HFFc6 (cell line): ENCODE measurements at regions not wholly inside any gene's neighbourhood (a gene's known extent, or its start where the extent isn't known, plus 50 kb on each side); places are given as distances from the start of the nearest gene placed in this dataset.

Experiments
- DNase-seq: peaks from one replicate; pipeline ENCODE4 v3.0.0-alpha.2; 2018
- H3K27ac Mint-ChIP-seq: 2 replicates; pipeline ENCODE4 v1.8.0; 2020; ENCODE audit warnings: mild to moderate bottlenecking, mixed read lengths
- H3K27me3 Mint-ChIP-seq: 2 replicates; pipeline ENCODE4 v1.8.0; 2021; ENCODE audit warnings: mild to moderate bottlenecking, moderate library complexity, mixed read lengths; ENCODE audit not compliant: insufficient read depth
- H3K36me3 Mint-ChIP-seq: 2 replicates; pipeline ENCODE4 v1.8.0; 2021; ENCODE audit warnings: low read depth, mixed read lengths
- H3K4me1 Mint-ChIP-seq: 2 replicates; pipeline ENCODE4 v1.8.0; 2020; ENCODE audit warnings: low read depth, mixed read lengths
- H3K4me3 Mint-ChIP-seq: 2 replicates; pipeline ENCODE4 v1.8.0; 2020; ENCODE audit warnings: mild to moderate bottlenecking, moderate library complexity, mixed read lengths
- H3K9me3 Mint-ChIP-seq: 2 replicates; pipeline ENCODE4 v1.8.0; 2020; ENCODE audit warnings: mild to moderate bottlenecking, mixed read lengths
- CTCF ChIP-seq: fragments of 200-600 bp; sonication (generic); IDR thresholded peaks from 2 replicates; pipeline ENCODE4 v1.5.0; 2021; ENCODE audit warnings: antibody characterized with exemption, mild to moderate bottlenecking

DNA sequence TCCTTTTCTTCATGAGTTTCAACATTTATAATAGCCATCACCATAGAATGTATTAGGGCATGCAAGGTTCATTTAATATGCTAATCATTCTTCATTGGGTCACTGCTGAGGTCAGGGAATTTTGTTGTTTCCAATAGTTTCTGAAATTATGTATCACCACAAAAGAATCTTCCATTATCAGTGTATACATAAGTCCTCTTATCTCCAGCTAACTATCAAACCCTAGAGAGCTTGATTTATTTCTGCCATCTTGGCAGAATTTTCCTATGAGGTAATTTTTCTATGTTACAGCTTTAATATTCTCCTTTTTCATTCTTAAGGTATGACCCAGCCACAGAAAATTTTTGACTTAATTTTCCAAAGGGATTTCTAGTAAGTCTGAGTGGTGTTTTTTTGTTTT, 415.0 kb upstream of the SLITRK1 start:
- no peak for TF ChIP-seq CTCF
- Mint-ChIP-seq H3K4me1 (peaks cover 43% of the 10 kb centered on the region), H3K36me3 (peaks cover 14% of the 10 kb centered on the region), H3K27me3 (no peaks in the 10 kb centered on the region), H3K9me3 (no peaks in the 10 kb centered on the region), H3K4me3 (no peak overlapping the region), H3K27ac (no peak overlapping the region)
- no peak for DNase-seq

DNA sequence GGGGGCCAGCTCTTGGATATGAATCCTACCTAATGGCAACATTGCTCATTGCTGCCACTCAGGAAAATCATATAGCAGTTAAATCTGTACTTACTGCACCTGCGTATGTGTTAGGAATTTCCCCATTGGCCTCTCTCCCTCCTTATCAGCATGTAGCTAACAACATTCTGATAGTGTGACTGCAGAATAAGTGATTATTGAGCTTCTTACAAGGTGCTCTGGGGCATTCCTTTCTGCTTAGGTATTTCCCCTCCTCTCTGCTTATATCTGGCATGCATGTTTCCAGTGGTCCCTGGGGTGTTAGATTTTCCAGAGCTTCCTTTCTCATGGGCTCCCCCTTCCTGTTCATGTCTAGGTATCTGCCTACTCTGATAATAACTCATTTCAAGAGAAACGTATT, 414.1 kb upstream of the SLITRK1 start:
- DNase-seq: no peak
- Mint-ChIP-seq H3K27me3 (no peaks in the 10 kb centered on the region), H3K36me3 (peaks cover 14% of the 10 kb centered on the region), H3K27ac (no peak overlapping the region), H3K9me3 (no peaks in the 10 kb centered on the region), H3K4me1 (peaks cover 42% of the 10 kb centered on the region), H3K4me3 (no peak overlapping the region)
- TF ChIP-seq CTCF: no peak

DNA sequence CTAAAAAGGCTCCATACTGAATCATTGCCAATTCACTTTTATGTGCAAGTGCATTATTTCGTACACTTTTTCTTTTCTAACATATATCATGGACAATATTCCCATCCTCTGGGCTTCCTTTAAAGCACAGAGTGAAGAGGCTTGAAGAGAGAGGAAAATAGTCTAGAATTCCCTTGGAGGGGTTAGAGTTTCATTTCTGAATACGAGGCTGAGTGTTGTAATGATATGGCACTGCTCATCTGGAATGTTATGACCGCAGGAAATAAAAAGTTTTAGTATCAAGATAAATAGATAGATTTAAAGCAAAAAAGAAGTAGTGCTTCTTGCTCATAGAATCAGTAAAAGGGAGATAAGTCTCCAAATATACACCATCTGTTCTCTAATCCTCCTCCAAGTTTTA, 412.3 kb upstream of the SLITRK1 start:
- no peaks in the 10 kb centered on the region; the same call in 1 of the 2 replicates for H3K9me3 Mint-ChIP-seq
- peak overlapping the region; percentile 45; the same call in 1 of the 2 replicates for H3K27ac Mint-ChIP-seq
- H3K4me1 Mint-ChIP-seq: peaks cover 52% of the 10 kb centered on the region
- TF ChIP-seq CTCF: no peak
- DNase-seq: peak; percentile 9
- H3K36me3 Mint-ChIP-seq: peaks cover 20% of the 10 kb centered on the region
- H3K27me3 Mint-ChIP-seq: no peaks in the 10 kb centered on the region
- H3K4me3 Mint-ChIP-seq: peak overlapping the region; percentile 62

- H3K9me3 Mint-ChIP-seq: peaks cover 7% of the 10 kb centered on the region; the same call in 1 of the 2 replicates
- TF ChIP-seq CTCF: no peak
- H3K4me3 Mint-ChIP-seq: no peak overlapping the region
- DNase-seq: no peak
- H3K27ac Mint-ChIP-seq: no peak overlapping the region
- H3K4me1 Mint-ChIP-seq: peaks cover 47% of the 10 kb centered on the region
- H3K36me3 Mint-ChIP-seq: peaks cover 7% of the 10 kb centered on the region
- no peaks in the 10 kb centered on the region for H3K27me3 Mint-ChIP-seq
Measured at GRCh38 chr13:84290386-84290785, 408.1 kb upstream of the SLITRK1 start.

DNA sequence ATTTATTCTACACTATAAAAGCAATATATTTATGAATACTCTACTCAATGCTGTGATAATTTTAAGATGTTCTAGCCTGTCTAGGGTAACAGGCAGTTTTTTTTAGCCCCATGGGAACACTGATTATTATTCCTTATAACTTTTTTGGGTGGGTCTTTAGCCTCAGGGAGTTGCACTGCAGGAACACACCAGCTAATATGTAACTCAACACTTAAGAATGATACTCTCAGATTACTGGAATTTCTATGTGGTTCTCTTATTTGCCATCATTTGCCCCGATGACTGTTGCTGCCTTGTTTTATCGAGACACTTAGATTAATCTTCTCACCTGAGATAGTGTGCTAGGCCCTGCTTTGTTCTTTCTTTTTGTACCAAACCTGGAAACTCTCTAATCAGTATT, 396.9 kb upstream of the SLITRK1 start:
- H3K36me3 Mint-ChIP-seq: peaks cover 11% of the 10 kb centered on the region; the same call in 1 of the 2 replicates
- DNase-seq: peak; percentile 40
- no peaks in the 10 kb centered on the region for H3K9me3 Mint-ChIP-seq
- TF ChIP-seq CTCF: no peak
- peak overlapping the region; percentile 31 for H3K27ac Mint-ChIP-seq
- H3K27me3 Mint-ChIP-seq: no peaks in the 10 kb centered on the region
- peak overlapping the region; percentile 38; the same call in 1 of the 2 replicates for H3K4me3 Mint-ChIP-seq
- H3K4me1 Mint-ChIP-seq: peaks cover 42% of the 10 kb centered on the region
